Heart right ventricle (tissue), 16 donors: ENCODE measurements at regions not wholly inside any gene's neighbourhood (a gene's known extent, or its start where the extent isn't known, plus 50 kb on each side); places are given as distances from the start of the nearest gene placed in this dataset.

ENCODE experiments used
- ATAC-seq, 8 donors: fragments of 200-7000 bp; cut with Tn5 transposase; one replicate each; pipeline ENCODE4 v1.9.1; 2020; ENCODE audit warnings: mild to moderate bottlenecking in 8 of 8, moderate library complexity in 8 of 8, moderate number of reproducible peaks in 1 of 8
- DNase-seq, 2 donors: peaks; one replicate each; pipeline ENCODE4 v3.0.0-alpha.2; 2020
- H3K27ac ChIP-seq, 10 donors: fragments of 200-600 bp; sonication (generic) in 2 of 10; one replicate each; pipeline versions ENCODE4 v1.5.0 to v1.8.0; 2020 to 2022; ENCODE audit warnings: mild to moderate bottlenecking in 3 of 10
- H3K27me3 ChIP-seq, 7 donors: fragments of 200-600 bp; one replicate each; pipeline ENCODE4 v1.8.0; 2021 to 2022; ENCODE audit warnings: mild to moderate bottlenecking in 2 of 7
- H3K36me3 ChIP-seq, 9 donors: fragments of 200-600 bp; sonication (generic) in 1 of 9; one replicate each; pipeline versions ENCODE4 v1.5.0 to v1.8.0; 2020 to 2022; ENCODE audit warnings: mild to moderate bottlenecking in 2 of 9
- H3K4me1 ChIP-seq, 9 donors: fragments of 200-600 bp; sonication (generic) in 1 of 9; one replicate each; pipeline versions ENCODE4 v1.5.0 to v1.8.0; 2020 to 2022; ENCODE audit warnings: mild to moderate bottlenecking in 4 of 9
- H3K4me3 ChIP-seq, 10 donors: fragments of 200-600 bp; sonication (generic) in 2 of 10; one replicate each; pipeline versions ENCODE4 v1.5.0 to v1.8.0; 2020 to 2022; ENCODE audit warnings: mild to moderate bottlenecking in 7 of 10, moderate library complexity in 2 of 10
- H3K9me3 ChIP-seq, 11 donors: fragments of 200-600 bp in 10 of 11; sonication (generic) in 2 of 11; one replicate each; pipeline versions ENCODE4 v1.5.0 to v1.8.0; 2013 to 2022; ENCODE audit warnings: mild to moderate bottlenecking in 2 of 11, control low read depth in 1 of 11, moderate library complexity in 1 of 11
- CTCF ChIP-seq, 9 donors: fragments of 200-600 bp; sonication (generic) in 2 of 9; IDR thresholded peaks; one replicate each; pipeline versions ENCODE4 v1.5.0 to v1.8.0; 2021 to 2022; ENCODE audit warnings: antibody characterized with exemption in 9 of 9, mild to moderate bottlenecking in 5 of 9, moderate library complexity in 1 of 9
- WGBS, 2 donors: extraction: QIAGEN DNeasy Blood & Tissue Kit; methylation state at CpG; one replicate each; pipeline ENCODE4 v1.1.7; 2013; ENCODE audit warnings: inconsistent platforms in 1 of 2; 5-methylcytosine and 5-hydroxymethylcytosine counted together
- intact Hi-C, 10 donors: fragments of 100-400 bp; cut with DNase I; formaldehyde crosslinking; loops; one replicate each; pipeline versions ENCODE4 v1.11.1 to v1.14.2; 2022
- donor health status: Arrhythmogenic right ventricular cardiomyopathy.
- donor health status: ischemic (EF 13 %, LVEDD 7.1; RV severe dilation, severe dysfunction).
- donor health status: healthy with polysubstance abuse.
- donor health status: DM: no; HTN: yes; CAD: no.
- donor health status: DM: no; HTN: no; CAD: no.
- donor health status: ischemic (EF 25% LVEDD 6.9; RV normal size, moderate dysfunction).
- donor health status: ischemic (EF 25% LVEDD 5.7; RV mildly dilated, moderate dysfunction).
- donor health status: healthy.
- donor health status: DM: yes; HTN: yes; CAD: no.
- donor health status: Ischemic cardiomyopathy.
- donor health status: ischemic (EF 35%, LVEDD 5.7; RV mildly dilated, moderate dysfunction).
- donor health status: nonischemic (EF 11% LVEDD 7.7; RV severe dilation, severe dysfunction).
- donor health status: DM: yes; HTN: yes; CAD: no.
- donor health status: PGD.
- donor health status: ischemic (EF 29% LVEDD 5.4; RV normal size, mild dysfunction).
- donor health status: nonischemic (EF 23%, LVEDD 6.1; RV moderate dilation, normal function).

- WGBS, 2 donors = 89 to 90% methylated on average over 2 of the region's 2 CpGs
- no peak overlapping the region for H3K27ac ChIP-seq
- intact Hi-C loops = no loop called here
- no peaks in the 10 kb centered on the region for H3K36me3 ChIP-seq
- no peak for TF ChIP-seq CTCF (IDR thresholded peaks at IDR 0.05)
- no peak for ATAC-seq
- no peak overlapping the region for H3K4me3 ChIP-seq
- H3K9me3 ChIP-seq = peaks cover 0 to 38% (median 3%) of the 10 kb centered on the region in 11 donors
- H3K27me3 ChIP-seq = no peaks in the 10 kb centered on the region
- no peak for DNase-seq
- H3K4me1 ChIP-seq = no peaks in the 10 kb centered on the region
Measured at GRCh38 chr2:144967961-144968360, 448.0 kb upstream of the ZEB2 start.

GRCh38 chr2:144965172-144965571 is 445.3 kb upstream of the ZEB2 start:
- peaks cover 0 to 38% (median 3%) of the 10 kb centered on the region in 11 donors for H3K9me3 ChIP-seq
- H3K36me3 ChIP-seq = no peaks in the 10 kb centered on the region
- no peak for DNase-seq
- WGBS, 2 donors = 81 to 88% methylated on average over 4 of the region's 4 CpGs
- TF ChIP-seq CTCF (IDR thresholded peaks at IDR 0.05) = no peak
- no peaks in the 10 kb centered on the region for H3K4me1 ChIP-seq
- intact Hi-C loops = no loop called here
- no peaks in the 10 kb centered on the region for H3K27me3 ChIP-seq
- H3K27ac ChIP-seq = no peak overlapping the region
- no peak for ATAC-seq
- no peak overlapping the region for H3K4me3 ChIP-seq

- peaks cover 0 to 29% (median 3%) of the 10 kb centered on the region in 11 donors for H3K9me3 ChIP-seq
- intact Hi-C loops = no loop called here
- ATAC-seq (no peak), DNase-seq (no peak)
- WGBS, 2 donors = 77 to 84% methylated on average over 2 of the region's 2 CpGs
- TF ChIP-seq CTCF (IDR thresholded peaks at IDR 0.05) = no peak
- no peak overlapping the region for H3K27ac ChIP-seq
- no peaks in the 10 kb centered on the region for H3K36me3 ChIP-seq
- H3K27me3 ChIP-seq = no peaks in the 10 kb centered on the region
- H3K4me3 ChIP-seq = no peak overlapping the region
- no peaks in the 10 kb centered on the region for H3K4me1 ChIP-seq
Measured at GRCh38 chr2:144963031-144963430, 443.1 kb upstream of the ZEB2 start.

- Histone ChIP-seq H3K4me1 (no peaks in the 10 kb centered on the region), H3K36me3 (no peaks in the 10 kb centered on the region), H3K27ac (no peak overlapping the region), H3K9me3 (peaks cover 0 to 7% (median 0%) of the 10 kb centered on the region in 11 donors), H3K27me3 (no peaks in the 10 kb centered on the region), H3K4me3 (no peak overlapping the region)
- intact Hi-C loops = no loop called here
- DNase-seq (no peak), ATAC-seq (no peak)
- no peak for TF ChIP-seq CTCF (IDR thresholded peaks at IDR 0.05)
- 82 to 94% methylated on average over 2 of the region's 2 CpGs for WGBS, 2 donors
Measured at GRCh38 chr2:144959416-144959815, 439.5 kb upstream of the ZEB2 start.
